ENCODE measurements at regions not wholly inside any gene's neighbourhood (a gene's known extent, or its start where the extent isn't known, plus 50 kb on each side); places are given as distances from the start of the nearest gene placed in this dataset.

- H3K27ac ChIP-seq (ENCODE audit: low read length): no peak overlapping the region
- no peak for DNase-seq
- no peak overlapping the region for H3K9ac ChIP-seq (ENCODE audit: low read length)
Measured at GRCh38 chrX:143171703-143172102, 146.0 kb downstream of the SPANXN4 start.

GRCh38 chrX:143165778-143166177 is 140.1 kb downstream of the SPANXN4 start:
- peak; percentile 51 for DNase-seq

More at GRCh38 chrX:143171703-143172102, 146.0 kb downstream of the SPANXN4 start:
- Histone ChIP-seq H3K36me3 (replicated peaks; ENCODE audit: insufficient read depth, low read length) (no peaks in the 10 kb centered on the region), H3K4me3 (ENCODE audit: low read length) (no peak overlapping the region), H3K4me1 (ENCODE audit: low read length) (no peaks in the 10 kb centered on the region), H3K79me2 (ENCODE audit: low read length) (no peaks in the 10 kb centered on the region), H3K9me3 (replicated peaks; ENCODE audit: insufficient read depth, low read length) (no peaks in the 10 kb centered on the region), H3K9me2 (replicated peaks; ENCODE audit: insufficient read depth, low read length) (no peaks in the 10 kb centered on the region), H3F3A (ENCODE audit: insufficient read depth, low read length) (no peaks in the 10 kb centered on the region), H2AFZ (ENCODE audit: low read length) (no peak overlapping the region), H3K27me3 (replicated peaks; ENCODE audit: insufficient read depth, low read length) (no peaks in the 10 kb centered on the region), H3K4me2 (ENCODE audit: low read depth, low read length) (no peak overlapping the region), H4K20me1 (ENCODE audit: insufficient read depth, low read length) (no peaks in the 10 kb centered on the region)
- TF ChIP-seq EZH2phosphoT487 (IDR thresholded peaks at IDR 0.05; ENCODE audit: low read length) (no peak), CTCF (IDR thresholded peaks at IDR 0.05; ENCODE audit: low read length) (no peak), EZH2 (optimal IDR thresholded peaks at IDR 0.05; ENCODE audit: low read depth, low read length) (no peak)

GRCh38 chrX:143139681-143140080 is 114.0 kb downstream of the SPANXN4 start:
- H3K4me3 ChIP-seq (ENCODE audit: low read length): no peak overlapping the region
- no peaks in the 10 kb centered on the region for H3K4me1 ChIP-seq (ENCODE audit: low read length)
- no peaks in the 10 kb centered on the region for H3K36me3 ChIP-seq (replicated peaks; ENCODE audit: insufficient read depth, low read length)
- H4K20me1 ChIP-seq (ENCODE audit: insufficient read depth, low read length): no peaks in the 10 kb centered on the region
- H3K79me2 ChIP-seq (ENCODE audit: low read length): no peaks in the 10 kb centered on the region
- H2AFZ ChIP-seq (ENCODE audit: low read length): no peak overlapping the region
- TF ChIP-seq CTCF (IDR thresholded peaks at IDR 0.05; ENCODE audit: low read length) (no peak), EZH2phosphoT487 (IDR thresholded peaks at IDR 0.05; ENCODE audit: low read length) (no peak), EZH2 (optimal IDR thresholded peaks at IDR 0.05; ENCODE audit: low read depth, low read length) (no peak)
- H3F3A ChIP-seq (ENCODE audit: insufficient read depth, low read length): no peaks in the 10 kb centered on the region
- no peak overlapping the region for H3K4me2 ChIP-seq (ENCODE audit: low read depth, low read length)
- no peak for DNase-seq
- H3K27me3 ChIP-seq (replicated peaks; ENCODE audit: insufficient read depth, low read length): no peaks in the 10 kb centered on the region
- no peaks in the 10 kb centered on the region for H3K9me3 ChIP-seq (replicated peaks; ENCODE audit: insufficient read depth, low read length)
- H3K9me2 ChIP-seq (replicated peaks; ENCODE audit: insufficient read depth, low read length): no peaks in the 10 kb centered on the region
- H3K27ac ChIP-seq (ENCODE audit: low read length): no peak overlapping the region
- H3K9ac ChIP-seq (ENCODE audit: low read length): no peak overlapping the region

More at GRCh38 chrX:143165778-143166177, 140.1 kb downstream of the SPANXN4 start:
- Histone ChIP-seq H3K4me1 (ENCODE audit: low read length) (no peaks in the 10 kb centered on the region), H3K4me2 (ENCODE audit: low read depth, low read length) (peak overlapping the region; percentile 14; the same call in 1 of the 2 replicates), H3K27ac (ENCODE audit: low read length) (no peak overlapping the region), H3K9me3 (replicated peaks; ENCODE audit: insufficient read depth, low read length) (no peaks in the 10 kb centered on the region), H3K36me3 (replicated peaks; ENCODE audit: insufficient read depth, low read length) (no peaks in the 10 kb centered on the region), H2AFZ (ENCODE audit: low read length) (no peak overlapping the region), H3K9me2 (replicated peaks; ENCODE audit: insufficient read depth, low read length) (no peaks in the 10 kb centered on the region), H4K20me1 (ENCODE audit: insufficient read depth, low read length) (no peaks in the 10 kb centered on the region), H3K27me3 (replicated peaks; ENCODE audit: insufficient read depth, low read length) (no peaks in the 10 kb centered on the region), H3K4me3 (ENCODE audit: low read length) (0 out of 2 replicates have a peak overlapping the region, but pooled peaks have one; percentile 10), H3K9ac (ENCODE audit: low read length) (no peak overlapping the region), H3F3A (ENCODE audit: insufficient read depth, low read length) (no peaks in the 10 kb centered on the region), H3K79me2 (ENCODE audit: low read length) (no peaks in the 10 kb centered on the region)
- TF ChIP-seq EZH2 (optimal IDR thresholded peaks at IDR 0.05; ENCODE audit: low read depth, low read length): no peak
- TF ChIP-seq EZH2phosphoT487 (IDR thresholded peaks at IDR 0.05; ENCODE audit: low read length): no peak
- TF ChIP-seq CTCF (IDR thresholded peaks at IDR 0.05; ENCODE audit: low read length): no peak
